ENCODE measurements at regions not wholly inside any gene's neighbourhood (a gene's known extent, or its start where the extent isn't known, plus 50 kb on each side); places are given as distances from the start of the nearest gene placed in this dataset.

DNA sequence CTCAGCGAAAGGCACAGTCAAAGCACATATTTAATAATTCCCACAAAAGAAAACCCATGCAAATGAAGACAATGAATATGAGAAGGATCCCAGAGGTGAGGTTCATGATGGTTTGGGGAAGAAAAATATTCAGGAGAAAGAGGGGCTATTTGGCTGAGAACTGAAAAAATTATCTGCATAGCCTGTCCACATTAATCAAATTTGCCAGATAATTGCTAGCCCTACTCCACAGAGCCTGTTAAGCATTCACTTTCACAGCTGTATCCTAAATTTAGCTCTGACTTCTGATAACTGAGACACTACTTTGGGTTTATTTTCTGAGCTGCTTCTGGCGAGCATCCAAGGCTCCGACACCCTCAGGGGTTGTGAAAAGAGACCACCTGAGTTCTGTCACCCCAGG lies 176.2 kb downstream of the HERPUD2 start:
- ChIA-PET POLR2A (no interaction called here), CTCF (interaction anchor here (0.6 to 1.1 kb wide), 4 partner anchors 19 to 844 kb away, joined by 3 read pairs; no protein-coding TSS in a partner anchor)
- H4K20me1 ChIP-seq (replicated peaks; ENCODE audit: control insufficient read depth, extremely low read depth, insufficient read depth, low read length) = no peaks in the 10 kb centered on the region
- no peak overlapping the region for H3K9ac ChIP-seq (replicated peaks; ENCODE audit: extremely low read depth, insufficient read depth, low read length)
- dilution Hi-C loops (cut with MboI; ENCODE audit: extremely low pct_ligation_motif_present, low sequenced_read_pairs) = no loop called here
- DNase-seq (ENCODE audit: low read depth, low spot score) = no peak
- no peak overlapping the region for H3K4me2 ChIP-seq (ENCODE audit: insufficient read depth, low read length)
- no peaks in the 10 kb centered on the region for H3K4me1 ChIP-seq (ENCODE audit: control insufficient read depth, extremely low read depth, insufficient read depth, low read length)
- TF ChIP-seq GATA2 (IDR thresholded peaks at IDR 0.05; ENCODE audit: insufficient read depth, insufficient read length, low read depth, low read length) = no peak
- TF ChIP-seq JUN (IDR thresholded peaks at IDR 0.05; ENCODE audit: borderline replicate concordance, insufficient read depth, insufficient read length, low read depth) = no peak
- TF ChIP-seq, protein P1, sequence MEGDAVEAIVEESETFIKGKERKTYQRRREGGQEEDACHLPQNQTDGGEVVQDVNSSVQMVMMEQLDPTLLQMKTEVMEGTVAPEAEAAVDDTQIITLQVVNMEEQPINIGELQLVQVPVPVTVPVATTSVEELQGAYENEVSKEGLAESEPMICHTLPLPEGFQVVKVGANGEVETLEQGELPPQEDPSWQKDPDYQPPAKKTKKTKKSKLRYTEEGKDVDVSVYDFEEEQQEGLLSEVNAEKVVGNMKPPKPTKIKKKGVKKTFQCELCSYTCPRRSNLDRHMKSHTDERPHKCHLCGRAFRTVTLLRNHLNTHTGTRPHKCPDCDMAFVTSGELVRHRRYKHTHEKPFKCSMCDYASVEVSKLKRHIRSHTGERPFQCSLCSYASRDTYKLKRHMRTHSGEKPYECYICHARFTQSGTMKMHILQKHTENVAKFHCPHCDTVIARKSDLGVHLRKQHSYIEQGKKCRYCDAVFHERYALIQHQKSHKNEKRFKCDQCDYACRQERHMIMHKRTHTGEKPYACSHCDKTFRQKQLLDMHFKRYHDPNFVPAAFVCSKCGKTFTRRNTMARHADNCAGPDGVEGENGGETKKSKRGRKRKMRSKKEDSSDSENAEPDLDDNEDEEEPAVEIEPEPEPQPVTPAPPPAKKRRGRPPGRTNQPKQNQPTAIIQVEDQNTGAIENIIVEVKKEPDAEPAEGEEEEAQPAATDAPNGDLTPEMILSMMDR (IDR thresholded peaks at IDR 0.05; ENCODE audit: extremely low read depth in 1 of 2, insufficient read depth in 1 of 2, low read depth in 1 of 2, low read length in 2 of 2) = no peak
- no peak for TF ChIP-seq FOS (IDR thresholded peaks at IDR 0.05; ENCODE audit: borderline replicate concordance, insufficient read depth, low read length)
- no peak for TF ChIP-seq EZH2 (IDR thresholded peaks at IDR 0.05; ENCODE audit: borderline replicate concordance, low read depth, low read length, severe bottlenecking)
- TF ChIP-seq POLR2AphosphoS5 (IDR thresholded peaks at IDR 0.05; ENCODE audit: insufficient read depth, low read depth, low read length) = no peak
- TF ChIP-seq POLR2A (IDR thresholded peaks at IDR 0.05; ENCODE audit: low read depth, low read length) = no peak
- TF ChIP-seq, protein P2, sequence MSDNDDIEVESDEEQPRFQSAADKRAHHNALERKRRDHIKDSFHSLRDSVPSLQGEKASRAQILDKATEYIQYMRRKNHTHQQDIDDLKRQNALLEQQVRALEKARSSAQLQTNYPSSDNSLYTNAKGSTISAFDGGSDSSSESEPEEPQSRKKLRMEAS (IDR thresholded peaks at IDR 0.05; ENCODE audit: insufficient read depth, insufficient read length) = no peak
- TF ChIP-seq MYC (IDR thresholded peaks at IDR 0.05; ENCODE audit: low read depth, low read length) = no peak
- H3K9me1 ChIP-seq (replicated peaks; ENCODE audit: control insufficient read depth, extremely low read depth, insufficient read depth, low read length) = no peaks in the 10 kb centered on the region
- H3K36me3 ChIP-seq (ENCODE audit: control insufficient read depth in 2 of 2, extremely low read depth in 1 of 2, insufficient read depth in 2 of 2, low read length in 2 of 2) = no peaks in the 10 kb centered on the region
- no peak overlapping the region for H2AFZ ChIP-seq (ENCODE audit: low read depth, low read length)
- intact Hi-C loops (cut with micrococcal nuclease) = no loop called here
- H3K79me2 ChIP-seq (ENCODE audit: control insufficient read depth, insufficient read depth, low read length) = no peaks in the 10 kb centered on the region
- H3K9me3 ChIP-seq (replicated peaks; ENCODE audit: control insufficient read depth, insufficient read depth, low read length) = no peaks in the 10 kb centered on the region
- H3K4me3 ChIP-seq (replicated peaks in 1 of 3; ENCODE audit: insufficient read depth in 1 of 3, low read depth in 1 of 3, low read length in 3 of 3) = no peak overlapping the region
- H3K27ac ChIP-seq (ENCODE audit: insufficient read depth, low read depth, low read length) = no peak overlapping the region
- H3K27me3 ChIP-seq (ENCODE audit: control insufficient read depth in 2 of 2, insufficient read depth in 2 of 2, low read length in 2 of 2) = peaks cover 2 to 15% of the 10 kb centered on the region in 2 experiments
- FAIRE-seq = no peak
- BruUV-seq (replicated peaks) = no TSS peak
